ENCODE measurements at regions not wholly inside any gene's neighbourhood (a gene's known extent, or its start where the extent isn't known, plus 50 kb on each side); places are given as distances from the start of the nearest gene placed in this dataset.

- Histone ChIP-seq H3K27me3 (replicated peaks) (no peaks in the 10 kb centered on the region), H3K36me3 (replicated peaks) (no peaks in the 10 kb centered on the region), H3K4me3 (ENCODE audit: low read depth, low read length) (peak overlapping the region; percentile 41), H3K27ac (peak overlapping the region; percentile 3)
- peak; percentile 97 for TF ChIP-seq CTCF (IDR thresholded peaks at IDR 0.05; ENCODE audit: low read depth, low read length, missing control alignments)
- in situ Hi-C loops (cut with HindIII; ENCODE audit: low pct_ligation_motif_present, low sequenced_read_pairs), result no loop called here
- DNase-seq, result peak; percentile 76
These were observed 53.8 kb downstream of the IER5 start for GRCh38 chr1:181142096-181142958.

GRCh38 chr1:181143102-181143859 is 54.8 kb downstream of the IER5 start:
- in situ Hi-C loops (cut with HindIII; ENCODE audit: low pct_ligation_motif_present, low sequenced_read_pairs), result no loop called here
- Histone ChIP-seq H3K27me3 (replicated peaks) (no peaks in the 10 kb centered on the region), H3K36me3 (replicated peaks) (no peaks in the 10 kb centered on the region), H3K4me3 (ENCODE audit: low read depth, low read length) (no peak overlapping the region), H3K27ac (no peak overlapping the region)
- DNase-seq, result no peak
- no peak for TF ChIP-seq CTCF (IDR thresholded peaks at IDR 0.05; ENCODE audit: low read depth, low read length, missing control alignments)

DNA sequence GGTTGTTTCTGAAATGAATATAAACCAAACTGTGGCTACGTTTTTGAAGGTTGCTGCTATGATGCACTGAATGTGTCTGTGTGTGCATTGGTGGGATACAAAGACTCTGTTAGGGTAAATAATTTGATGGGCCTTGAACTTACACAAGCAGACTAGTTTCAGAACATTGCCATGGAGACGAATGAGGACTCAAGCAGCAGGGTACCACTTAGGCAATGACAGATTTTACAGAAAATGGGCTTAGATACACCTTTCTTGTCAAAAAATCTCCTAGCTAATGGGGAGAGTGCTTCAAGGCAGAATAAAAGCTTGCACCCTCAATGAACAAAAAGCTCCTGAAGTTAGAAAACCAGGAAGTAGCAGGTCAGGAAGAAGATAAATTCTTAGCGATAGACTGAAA is 55.7 kb downstream of the IER5 start:
- no peak for DNase-seq
- in situ Hi-C loops (cut with HindIII; ENCODE audit: low pct_ligation_motif_present, low sequenced_read_pairs), result no loop called here
- H3K4me3 ChIP-seq (ENCODE audit: low read depth, low read length), result no peak overlapping the region
- no peak overlapping the region for H3K27ac ChIP-seq
- TF ChIP-seq CTCF (IDR thresholded peaks at IDR 0.05; ENCODE audit: low read depth, low read length, missing control alignments), result no peak
- no peaks in the 10 kb centered on the region for H3K27me3 ChIP-seq (replicated peaks)
- no peaks in the 10 kb centered on the region for H3K36me3 ChIP-seq (replicated peaks)

GRCh38 chr1:181148636-181149035 is 60.1 kb downstream of the IER5 start:
- no peak for TF ChIP-seq CTCF (IDR thresholded peaks at IDR 0.05; ENCODE audit: low read depth, low read length, missing control alignments)
- H3K27ac ChIP-seq, result no peak overlapping the region
- no peak for DNase-seq

DNA sequence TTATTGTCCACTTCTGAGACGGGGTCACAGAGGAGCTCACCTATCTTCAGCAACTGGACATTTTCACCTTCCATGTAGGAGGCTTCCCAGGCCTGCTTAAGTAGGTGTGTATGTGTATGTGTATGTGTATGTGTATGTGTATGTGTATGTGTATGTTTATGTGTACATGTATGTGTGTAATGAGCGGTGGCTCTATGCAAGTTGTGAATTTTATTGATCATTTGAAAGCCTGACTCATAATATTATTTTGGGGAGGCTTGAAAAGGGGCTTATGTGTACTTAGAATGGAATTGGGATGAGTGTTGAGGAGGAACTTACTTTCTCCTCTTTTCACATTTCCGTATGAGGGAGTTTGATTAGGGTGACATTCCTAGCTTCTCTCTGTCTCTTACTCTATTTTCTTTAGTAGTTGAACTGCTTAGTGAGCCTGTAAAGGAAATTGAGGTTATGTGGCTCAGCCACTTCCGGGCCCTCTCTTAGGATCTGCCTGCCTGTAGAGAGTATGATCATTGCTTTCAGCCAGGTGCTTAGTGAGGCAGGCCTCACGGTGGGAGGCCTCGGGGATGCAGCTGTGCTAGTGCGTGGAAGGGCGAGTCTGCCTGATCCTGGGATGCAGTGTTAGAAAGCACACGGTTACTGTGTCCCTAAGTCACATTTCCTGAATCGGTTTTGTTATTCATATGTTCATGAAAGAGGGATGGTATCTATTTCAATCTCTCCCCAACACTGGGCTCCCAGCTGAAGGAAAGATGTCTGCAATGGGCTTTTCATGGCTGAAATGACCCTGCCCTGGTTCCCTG is 61.0 kb downstream of the IER5 start:
- H3K27me3 ChIP-seq (replicated peaks), result no peaks in the 10 kb centered on the region
- DNase-seq, result no peak
- in situ Hi-C loops (cut with HindIII; ENCODE audit: low pct_ligation_motif_present, low sequenced_read_pairs), result loop anchor here (25.0 kb wide), 2 partner anchors 262 to 637 kb away; partner anchors contain the start of gene ACBD6
- H3K4me3 ChIP-seq (ENCODE audit: low read depth, low read length), result no peak overlapping the region
- TF ChIP-seq CTCF (IDR thresholded peaks at IDR 0.05; ENCODE audit: low read depth, low read length, missing control alignments), result no peak
- H3K27ac ChIP-seq, result no peak overlapping the region
- no peaks in the 10 kb centered on the region for H3K36me3 ChIP-seq (replicated peaks)

More at GRCh38 chr1:181148636-181149035, 60.1 kb downstream of the IER5 start:
- no peaks in the 10 kb centered on the region for H3K27me3 ChIP-seq (replicated peaks)
- H3K4me3 ChIP-seq (ENCODE audit: low read depth, low read length), result no peak overlapping the region
- H3K36me3 ChIP-seq (replicated peaks), result no peaks in the 10 kb centered on the region
- in situ Hi-C loops (cut with HindIII; ENCODE audit: low pct_ligation_motif_present, low sequenced_read_pairs), result no loop called here

All from brain microvascular endothelial cell (primary cell).